ENCODE measurements at regions not wholly inside any gene's neighbourhood (a gene's known extent, or its start where the extent isn't known, plus 50 kb on each side); places are given as distances from the start of the nearest gene placed in this dataset.

DNA sequence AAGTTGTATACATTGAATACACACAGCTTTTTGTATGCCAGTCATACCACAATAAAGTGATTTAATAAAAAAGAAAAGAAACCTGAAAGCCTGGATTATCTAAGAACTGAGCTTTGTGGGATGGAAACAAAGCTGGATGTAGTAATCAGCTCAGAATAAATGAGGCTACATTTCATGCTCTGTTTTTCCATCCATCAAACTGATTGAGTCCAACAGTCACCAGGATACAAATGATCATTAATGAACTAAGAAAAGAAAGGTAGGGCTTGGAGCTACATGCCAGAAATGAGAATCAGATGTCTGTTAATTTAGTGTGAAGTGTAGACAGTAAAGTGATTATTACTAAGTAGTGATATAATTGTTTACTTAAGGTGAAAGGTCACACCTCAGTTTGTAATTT, 109.8 kb upstream of the TARS1 start:
- DNase-seq (ENCODE audit: low read depth) (peak; percentile 65), FAIRE-seq (no peak)
- Mint-ChIP-seq H3K27me3 (ENCODE audit: low read depth, unreplicated experiment) (no peaks in the 10 kb centered on the region), H3K4me1 (ENCODE audit: low read depth, unreplicated experiment) (no peaks in the 10 kb centered on the region), H3K4me3 (ENCODE audit: unreplicated experiment) (no peak overlapping the region), H3K27ac (ENCODE audit: unreplicated experiment) (no peak overlapping the region), H3K9me3 (ENCODE audit: unreplicated experiment) (no peaks in the 10 kb centered on the region), H3K36me3 (ENCODE audit: low read depth, unreplicated experiment) (no peaks in the 10 kb centered on the region)
- no peak overlapping the region for H2AFZ ChIP-seq (ENCODE audit: low read depth, low read length)
- no peaks in the 10 kb centered on the region for H3K27me3 ChIP-seq (ENCODE audit: insufficient read depth, low read length)
- H3K27ac ChIP-seq (ENCODE audit: low read depth, low read length), result no peak overlapping the region
- no peaks in the 10 kb centered on the region for H3K4me1 ChIP-seq (ENCODE audit: insufficient read depth, low read length)
- H3K79me2 ChIP-seq (ENCODE audit: insufficient read depth, low read length), result no peaks in the 10 kb centered on the region
- TF ChIP-seq, protein P1, sequence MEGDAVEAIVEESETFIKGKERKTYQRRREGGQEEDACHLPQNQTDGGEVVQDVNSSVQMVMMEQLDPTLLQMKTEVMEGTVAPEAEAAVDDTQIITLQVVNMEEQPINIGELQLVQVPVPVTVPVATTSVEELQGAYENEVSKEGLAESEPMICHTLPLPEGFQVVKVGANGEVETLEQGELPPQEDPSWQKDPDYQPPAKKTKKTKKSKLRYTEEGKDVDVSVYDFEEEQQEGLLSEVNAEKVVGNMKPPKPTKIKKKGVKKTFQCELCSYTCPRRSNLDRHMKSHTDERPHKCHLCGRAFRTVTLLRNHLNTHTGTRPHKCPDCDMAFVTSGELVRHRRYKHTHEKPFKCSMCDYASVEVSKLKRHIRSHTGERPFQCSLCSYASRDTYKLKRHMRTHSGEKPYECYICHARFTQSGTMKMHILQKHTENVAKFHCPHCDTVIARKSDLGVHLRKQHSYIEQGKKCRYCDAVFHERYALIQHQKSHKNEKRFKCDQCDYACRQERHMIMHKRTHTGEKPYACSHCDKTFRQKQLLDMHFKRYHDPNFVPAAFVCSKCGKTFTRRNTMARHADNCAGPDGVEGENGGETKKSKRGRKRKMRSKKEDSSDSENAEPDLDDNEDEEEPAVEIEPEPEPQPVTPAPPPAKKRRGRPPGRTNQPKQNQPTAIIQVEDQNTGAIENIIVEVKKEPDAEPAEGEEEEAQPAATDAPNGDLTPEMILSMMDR (IDR thresholded peaks at IDR 0.05; ENCODE audit: insufficient read depth, low read depth, low read length), result no peak
- TF ChIP-seq EZH2 (IDR thresholded peaks at IDR 0.05; ENCODE audit: insufficient read depth, low read length), result no peak
- no peaks in the 10 kb centered on the region for H4K20me1 ChIP-seq (ENCODE audit: insufficient read depth, low read length)
- H3K9ac ChIP-seq (ENCODE audit: low read length), result no peak overlapping the region
- H3K36me3 ChIP-seq (ENCODE audit: insufficient read depth, low read length), result no peaks in the 10 kb centered on the region
- H3K9me3 ChIP-seq (ENCODE audit: insufficient read depth, low read depth, low read length), result no peaks in the 10 kb centered on the region
- H3K4me3 ChIP-seq (ENCODE audit: insufficient read depth, low read depth, low read length), result no peak overlapping the region
- no peak overlapping the region for H3K4me2 ChIP-seq (ENCODE audit: low read length)

DNA sequence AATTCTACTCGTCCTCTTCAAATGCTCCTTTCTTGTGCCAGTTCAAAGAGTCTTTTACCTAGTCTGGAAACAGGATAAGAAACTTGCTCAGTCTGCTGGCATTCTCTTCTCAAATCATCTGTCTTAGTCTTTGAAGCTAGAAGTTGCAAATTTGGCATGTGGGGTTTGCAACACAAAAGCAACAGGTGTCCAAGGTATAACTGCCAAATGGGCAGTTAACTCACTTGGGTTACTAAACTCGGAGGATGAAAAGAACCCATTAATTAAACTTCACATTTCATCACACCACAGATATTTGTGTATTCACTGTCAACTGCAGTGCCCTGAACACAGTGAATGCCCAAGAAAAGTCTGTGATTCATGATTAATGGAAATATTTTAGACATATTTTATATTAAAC, 108.0 kb upstream of the TARS1 start:
- H3K4me1 ChIP-seq (ENCODE audit: insufficient read depth, low read length), result no peaks in the 10 kb centered on the region
- Mint-ChIP-seq H3K9me3 (ENCODE audit: unreplicated experiment) (no peaks in the 10 kb centered on the region), H3K4me3 (ENCODE audit: unreplicated experiment) (no peak overlapping the region), H3K27ac (ENCODE audit: unreplicated experiment) (no peak overlapping the region), H3K36me3 (ENCODE audit: low read depth, unreplicated experiment) (no peaks in the 10 kb centered on the region), H3K27me3 (ENCODE audit: low read depth, unreplicated experiment) (no peaks in the 10 kb centered on the region), H3K4me1 (ENCODE audit: low read depth, unreplicated experiment) (no peaks in the 10 kb centered on the region)
- H3K27me3 ChIP-seq (ENCODE audit: insufficient read depth, low read length), result no peaks in the 10 kb centered on the region
- H3K9me3 ChIP-seq (ENCODE audit: insufficient read depth, low read depth, low read length), result no peaks in the 10 kb centered on the region
- no peaks in the 10 kb centered on the region for H3K36me3 ChIP-seq (ENCODE audit: insufficient read depth, low read length)
- H3K9ac ChIP-seq (ENCODE audit: low read length), result no peak overlapping the region
- H4K20me1 ChIP-seq (ENCODE audit: insufficient read depth, low read length), result no peaks in the 10 kb centered on the region
- no peak overlapping the region for H3K4me2 ChIP-seq (ENCODE audit: low read length)
- DNase-seq (ENCODE audit: low read depth), result peak; percentile 53
- no peak for TF ChIP-seq EZH2 (IDR thresholded peaks at IDR 0.05; ENCODE audit: insufficient read depth, low read length)
- TF ChIP-seq, protein P1 (IDR thresholded peaks at IDR 0.05; ENCODE audit: insufficient read depth, low read depth, low read length), result no peak
- no peak for FAIRE-seq
- H2AFZ ChIP-seq (ENCODE audit: low read depth, low read length), result no peak overlapping the region
- no peaks in the 10 kb centered on the region for H3K79me2 ChIP-seq (ENCODE audit: insufficient read depth, low read length)
- H3K27ac ChIP-seq (ENCODE audit: low read depth, low read length), result no peak overlapping the region
- no peak overlapping the region for H3K4me3 ChIP-seq (ENCODE audit: insufficient read depth, low read depth, low read length)

GRCh38 chr5:33334829-33335228, 105.9 kb upstream of the TARS1 start:
- Mint-ChIP-seq H3K36me3 (ENCODE audit: low read depth, unreplicated experiment) (no peaks in the 10 kb centered on the region), H3K27ac (ENCODE audit: unreplicated experiment) (no peak overlapping the region), H3K27me3 (ENCODE audit: low read depth, unreplicated experiment) (no peaks in the 10 kb centered on the region), H3K4me3 (ENCODE audit: unreplicated experiment) (no peak overlapping the region), H3K9me3 (ENCODE audit: unreplicated experiment) (no peaks in the 10 kb centered on the region), H3K4me1 (ENCODE audit: low read depth, unreplicated experiment) (no peaks in the 10 kb centered on the region)
- DNase-seq (ENCODE audit: low read depth), result no peak
- no peak overlapping the region for H3K4me2 ChIP-seq (ENCODE audit: low read length)
- H3K27me3 ChIP-seq (ENCODE audit: insufficient read depth, low read length), result no peaks in the 10 kb centered on the region
- no peak overlapping the region for H3K9ac ChIP-seq (ENCODE audit: low read length)
- no peak overlapping the region for H3K4me3 ChIP-seq (ENCODE audit: insufficient read depth, low read depth, low read length)
- FAIRE-seq, result no peak
- H3K27ac ChIP-seq (ENCODE audit: low read depth, low read length), result no peak overlapping the region
- no peaks in the 10 kb centered on the region for H3K36me3 ChIP-seq (ENCODE audit: insufficient read depth, low read length)
- TF ChIP-seq, protein P1 (IDR thresholded peaks at IDR 0.05; ENCODE audit: insufficient read depth, low read depth, low read length), result no peak
- TF ChIP-seq EZH2 (IDR thresholded peaks at IDR 0.05; ENCODE audit: insufficient read depth, low read length), result no peak
- H3K4me1 ChIP-seq (ENCODE audit: insufficient read depth, low read length), result no peaks in the 10 kb centered on the region
- H3K79me2 ChIP-seq (ENCODE audit: insufficient read depth, low read length), result no peaks in the 10 kb centered on the region
- no peaks in the 10 kb centered on the region for H3K9me3 ChIP-seq (ENCODE audit: insufficient read depth, low read depth, low read length)
- no peak overlapping the region for H2AFZ ChIP-seq (ENCODE audit: low read depth, low read length)
- no peaks in the 10 kb centered on the region for H4K20me1 ChIP-seq (ENCODE audit: insufficient read depth, low read length)
